ENCODE measurements at regions not wholly inside any gene's neighbourhood (a gene's known extent, or its start where the extent isn't known, plus 50 kb on each side); places are given as distances from the start of the nearest gene placed in this dataset.
"Not testable (repeated sequence)": the region's sequence is repeated elsewhere in the genome, so short reads cannot be mapped to it uniquely, and the experiment has no call there.

DNA sequence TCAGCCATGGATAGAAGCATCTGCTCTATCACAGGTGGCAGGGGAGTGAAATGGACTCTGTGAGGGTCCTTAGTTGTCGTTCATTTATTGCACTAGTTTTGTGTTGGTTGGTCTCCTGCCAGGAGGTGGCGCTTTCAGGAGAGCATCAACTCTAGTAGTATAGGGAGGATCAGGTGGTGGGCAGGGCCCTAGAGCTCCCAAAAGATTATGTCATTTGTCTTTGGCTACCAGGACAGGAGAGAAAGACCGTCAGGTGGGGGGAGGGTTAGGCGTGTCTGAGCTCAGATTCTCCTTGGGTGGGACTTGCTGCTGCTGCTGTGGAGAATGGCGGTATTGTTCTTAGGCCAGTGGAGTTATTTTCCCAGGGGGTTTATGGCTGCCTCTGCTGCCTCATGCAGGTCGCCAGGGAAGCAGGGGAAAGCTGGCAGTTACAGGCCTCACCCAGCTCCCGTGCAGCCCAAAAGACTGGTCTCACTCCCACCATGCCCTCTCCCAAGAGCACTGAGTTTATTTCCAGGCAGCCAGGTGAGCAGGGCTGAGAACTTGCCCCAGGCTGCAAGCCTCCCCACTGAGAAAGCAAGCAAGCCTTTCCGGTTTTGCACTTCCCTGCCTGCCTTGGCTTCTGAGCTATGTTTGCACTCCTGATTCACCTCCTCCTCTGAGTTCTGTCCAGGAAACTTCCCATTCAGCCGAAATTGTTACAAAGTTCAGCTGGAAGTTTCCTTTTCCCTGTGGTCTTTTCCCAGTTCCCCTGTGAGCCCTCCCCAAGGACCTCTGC, 317.3 kb downstream of the TAF11L14 start:
- Mint-ChIP-seq H3K27me3 (no peaks in the 10 kb centered on the region), H3K36me3 (peaks cover 19% of the 10 kb centered on the region), H3K4me3 (no peak overlapping the region), H3K9me3 (peaks cover 23% of the 10 kb centered on the region), H3K27ac (no peak overlapping the region), H3K4me1 (ENCODE audit: low read depth in 2 of 2) (no peaks in the 10 kb centered on the region)
- DNase-seq (ENCODE audit: low spot score) (no peak), ATAC-seq (no peak)

DNA sequence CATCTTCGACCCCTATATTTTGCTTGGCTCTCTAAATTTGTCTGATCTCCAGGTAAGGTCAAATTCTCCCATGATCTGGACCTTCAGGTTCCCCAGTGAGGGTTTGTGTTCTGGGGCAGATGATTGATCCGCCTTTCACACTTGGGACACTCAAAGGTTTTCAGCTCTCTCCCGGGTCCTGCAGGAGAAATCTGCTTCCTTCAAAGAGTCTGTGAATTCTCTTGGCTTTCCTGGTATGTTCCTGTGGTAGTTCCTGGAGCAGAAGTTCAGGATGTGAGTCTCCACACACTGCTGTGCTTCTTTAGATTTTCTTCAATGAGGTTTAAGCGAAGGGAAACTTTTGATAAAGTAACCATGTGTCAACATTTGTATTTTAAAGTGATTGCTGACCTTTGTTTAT, 318.0 kb downstream of the TAF11L14 start:
- no peak overlapping the region for H3K27ac Mint-ChIP-seq
- H3K36me3 Mint-ChIP-seq: peaks cover 19% of the 10 kb centered on the region
- no peak for ATAC-seq
- DNase-seq (ENCODE audit: low spot score): no peak
- H3K27me3 Mint-ChIP-seq: no peaks in the 10 kb centered on the region
- peaks cover 22% of the 10 kb centered on the region for H3K9me3 Mint-ChIP-seq
- no peaks in the 10 kb centered on the region for H3K4me1 Mint-ChIP-seq (ENCODE audit: low read depth in 2 of 2)
- H3K4me3 Mint-ChIP-seq: no peak overlapping the region

DNA sequence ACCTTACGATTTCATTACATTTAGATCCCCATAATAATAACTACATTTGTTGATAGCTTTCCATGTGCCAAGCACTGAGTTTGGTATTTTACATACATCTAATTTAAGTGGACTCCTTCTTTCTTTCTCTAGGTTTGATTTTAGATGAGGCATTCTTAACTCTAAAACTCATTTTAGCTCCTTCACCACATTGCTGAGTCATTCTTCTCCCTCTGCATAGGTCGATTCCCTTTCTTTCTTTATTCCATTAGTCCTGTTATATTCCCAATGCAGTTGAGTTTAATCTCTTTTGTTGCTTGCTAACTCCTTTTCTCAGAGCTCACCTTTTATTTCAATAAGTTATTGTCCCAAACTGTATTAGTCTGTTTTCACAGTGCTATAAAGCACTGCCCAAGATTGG, 329.8 kb downstream of the TAF11L14 start:
- no peak for DNase-seq (ENCODE audit: low spot score)

DNA sequence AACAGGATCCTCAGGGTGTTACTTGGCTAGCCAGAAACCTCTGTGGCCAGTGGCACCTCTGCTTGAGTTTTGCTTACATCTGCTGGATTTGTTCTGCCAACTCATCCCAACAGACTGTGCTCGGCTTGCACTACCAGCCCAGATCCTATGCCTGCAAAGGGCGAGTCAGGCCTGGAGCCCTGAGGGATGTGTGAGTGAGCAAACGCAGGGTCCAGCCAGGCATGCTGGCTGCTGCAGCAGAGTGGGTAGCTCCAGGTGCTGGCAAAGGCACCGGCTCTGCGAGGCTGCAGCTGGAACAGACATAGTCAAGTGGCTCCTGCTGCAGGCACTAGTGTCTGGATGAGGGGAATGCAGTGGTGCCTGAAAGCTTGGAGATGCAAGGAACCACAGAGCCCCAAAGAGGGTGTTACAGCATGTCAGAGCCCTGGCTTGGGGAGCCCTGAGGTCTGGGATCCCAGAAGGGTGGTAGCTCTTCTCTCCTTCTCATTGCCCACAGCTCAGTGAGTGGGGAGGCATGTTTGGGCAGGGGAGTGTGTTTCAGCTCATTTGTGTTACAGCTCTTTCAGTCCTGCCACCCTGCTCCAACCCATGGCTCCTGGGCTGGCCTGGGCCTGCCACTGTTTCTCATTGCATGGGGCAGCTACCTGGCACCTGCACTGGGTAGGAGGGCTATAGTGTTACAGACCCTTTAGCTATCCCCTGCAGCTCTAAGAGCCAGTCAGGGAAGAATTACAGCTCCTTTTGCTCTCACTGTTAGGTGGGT, 332.6 kb downstream of the TAF11L14 start:
- no peak overlapping the region for H3K4me3 Mint-ChIP-seq
- H3K27me3 Mint-ChIP-seq: no peaks in the 10 kb centered on the region
- H3K9me3 Mint-ChIP-seq: peaks cover 32% of the 10 kb centered on the region
- DNase-seq (ENCODE audit: low spot score): no peak
- peaks cover 24% of the 10 kb centered on the region for H3K36me3 Mint-ChIP-seq
- H3K4me1 Mint-ChIP-seq (ENCODE audit: low read depth in 2 of 2): no peaks in the 10 kb centered on the region
- ATAC-seq: no peak
- H3K27ac Mint-ChIP-seq: no peak overlapping the region

More for the DNA sequence above, 329.8 kb downstream of the TAF11L14 start:
- no peak for ATAC-seq
- Mint-ChIP-seq H3K4me1 (ENCODE audit: low read depth in 2 of 2) (no peaks in the 10 kb centered on the region), H3K27ac (no peak overlapping the region), H3K36me3 (peaks cover 15% of the 10 kb centered on the region), H3K4me3 (no peak overlapping the region), H3K9me3 (peaks cover 30% of the 10 kb centered on the region), H3K27me3 (no peaks in the 10 kb centered on the region)

DNA sequence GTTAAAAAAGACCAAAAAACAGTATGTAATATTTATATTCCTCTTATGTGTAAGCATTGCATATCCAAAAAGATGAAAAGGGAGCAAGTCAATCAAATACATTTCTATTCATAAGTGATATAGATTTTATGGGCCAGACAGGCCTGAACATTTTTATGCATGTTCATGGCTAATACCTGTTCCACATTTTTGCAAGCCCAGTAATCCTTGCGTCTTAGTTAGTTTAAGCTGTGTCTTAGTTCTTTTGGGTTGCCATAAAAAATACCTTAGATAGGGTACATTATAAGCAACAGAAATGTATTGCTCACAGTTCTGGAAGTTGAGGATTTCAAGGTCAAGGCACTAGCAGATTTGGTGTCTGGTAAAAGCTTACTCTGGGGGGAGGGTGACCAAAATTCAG, 342.1 kb downstream of the TAF11L14 start:
- DNase-seq (ENCODE audit: low spot score): no peak
- Mint-ChIP-seq H3K4me3 (no peak overlapping the region), H3K4me1 (ENCODE audit: low read depth in 2 of 2) (no peaks in the 10 kb centered on the region), H3K27ac (no peak overlapping the region), H3K9me3 (peaks cover 15% of the 10 kb centered on the region), H3K36me3 (no peaks in the 10 kb centered on the region), H3K27me3 (no peaks in the 10 kb centered on the region)
- no peak for ATAC-seq

DNA sequence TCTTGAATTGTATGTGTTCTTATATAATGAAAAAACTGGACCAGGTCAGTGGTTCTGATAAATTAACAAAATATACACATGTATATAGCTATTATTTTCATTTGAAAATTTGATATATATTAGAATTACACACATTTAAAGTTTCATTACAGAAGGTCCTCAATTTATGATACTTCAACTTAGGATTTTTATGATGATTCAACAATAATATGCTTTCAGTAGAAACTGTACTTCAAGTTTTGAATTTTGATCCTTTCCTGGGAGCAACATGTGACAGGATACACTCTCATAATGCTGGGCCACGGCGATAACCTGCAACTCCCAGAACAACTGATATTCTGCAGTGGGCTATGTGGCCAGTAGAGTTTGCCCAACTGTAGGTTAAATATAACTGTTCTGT, 344.7 kb downstream of the TAF11L14 start:
- H3K9me3 Mint-ChIP-seq: peaks cover 11% of the 10 kb centered on the region
- H3K27me3 Mint-ChIP-seq: no peaks in the 10 kb centered on the region

DNA sequence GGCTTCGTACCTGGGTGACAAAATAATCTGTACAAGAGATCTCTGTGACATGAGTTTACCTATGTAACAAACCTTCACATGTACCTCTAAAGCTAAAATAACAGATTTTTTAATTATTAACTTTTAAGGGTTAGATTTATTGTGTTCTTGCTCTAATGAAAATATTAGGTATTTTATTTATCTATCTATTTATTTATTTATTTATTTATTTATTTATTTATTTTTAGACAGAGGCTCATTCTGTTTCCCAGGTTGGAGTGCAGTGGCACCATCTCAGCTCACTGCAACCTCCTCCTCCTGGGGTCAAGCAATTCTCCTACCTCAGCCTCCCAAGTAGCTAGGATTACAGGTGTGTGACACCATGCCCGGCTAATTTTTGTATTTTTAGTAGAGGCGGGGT, 348.4 kb downstream of the TAF11L14 start:
- not testable (repeated sequence) for H3K4me1 Mint-ChIP-seq (ENCODE audit: low read depth in 2 of 2); DNase-seq (ENCODE audit: low spot score); H3K4me3 Mint-ChIP-seq; H3K36me3 Mint-ChIP-seq; H3K27ac Mint-ChIP-seq; H3K27me3 Mint-ChIP-seq; ATAC-seq; H3K9me3 Mint-ChIP-seq

More for the DNA sequence above, 344.7 kb downstream of the TAF11L14 start:
- no peak overlapping the region for H3K27ac Mint-ChIP-seq
- no peak overlapping the region for H3K4me3 Mint-ChIP-seq
- no peak for ATAC-seq
- no peaks in the 10 kb centered on the region for H3K36me3 Mint-ChIP-seq
- DNase-seq (ENCODE audit: low spot score): no peak
- no peaks in the 10 kb centered on the region for H3K4me1 Mint-ChIP-seq (ENCODE audit: low read depth in 2 of 2)

DNA sequence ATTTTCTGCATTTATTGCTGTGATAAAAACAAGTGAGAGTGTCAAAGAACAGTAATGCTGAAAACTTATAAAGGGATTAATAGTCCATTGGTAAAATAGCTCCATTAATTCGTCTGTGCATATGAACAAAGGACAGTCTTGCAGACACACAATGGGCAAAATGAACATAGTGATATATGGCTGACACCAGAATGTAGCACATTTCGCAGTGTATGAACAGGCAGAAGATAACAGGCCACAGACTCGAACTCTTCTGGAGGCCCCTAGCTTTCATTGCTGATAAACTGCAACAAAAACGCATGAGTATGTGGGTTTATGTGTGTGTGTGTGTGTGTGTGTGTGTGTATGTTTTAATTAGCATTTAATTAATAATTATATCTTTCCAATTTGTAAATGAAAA, 354.8 kb downstream of the TAF11L14 start:
- H3K4me1 Mint-ChIP-seq (ENCODE audit: low read depth in 2 of 2): no peaks in the 10 kb centered on the region

DNA sequence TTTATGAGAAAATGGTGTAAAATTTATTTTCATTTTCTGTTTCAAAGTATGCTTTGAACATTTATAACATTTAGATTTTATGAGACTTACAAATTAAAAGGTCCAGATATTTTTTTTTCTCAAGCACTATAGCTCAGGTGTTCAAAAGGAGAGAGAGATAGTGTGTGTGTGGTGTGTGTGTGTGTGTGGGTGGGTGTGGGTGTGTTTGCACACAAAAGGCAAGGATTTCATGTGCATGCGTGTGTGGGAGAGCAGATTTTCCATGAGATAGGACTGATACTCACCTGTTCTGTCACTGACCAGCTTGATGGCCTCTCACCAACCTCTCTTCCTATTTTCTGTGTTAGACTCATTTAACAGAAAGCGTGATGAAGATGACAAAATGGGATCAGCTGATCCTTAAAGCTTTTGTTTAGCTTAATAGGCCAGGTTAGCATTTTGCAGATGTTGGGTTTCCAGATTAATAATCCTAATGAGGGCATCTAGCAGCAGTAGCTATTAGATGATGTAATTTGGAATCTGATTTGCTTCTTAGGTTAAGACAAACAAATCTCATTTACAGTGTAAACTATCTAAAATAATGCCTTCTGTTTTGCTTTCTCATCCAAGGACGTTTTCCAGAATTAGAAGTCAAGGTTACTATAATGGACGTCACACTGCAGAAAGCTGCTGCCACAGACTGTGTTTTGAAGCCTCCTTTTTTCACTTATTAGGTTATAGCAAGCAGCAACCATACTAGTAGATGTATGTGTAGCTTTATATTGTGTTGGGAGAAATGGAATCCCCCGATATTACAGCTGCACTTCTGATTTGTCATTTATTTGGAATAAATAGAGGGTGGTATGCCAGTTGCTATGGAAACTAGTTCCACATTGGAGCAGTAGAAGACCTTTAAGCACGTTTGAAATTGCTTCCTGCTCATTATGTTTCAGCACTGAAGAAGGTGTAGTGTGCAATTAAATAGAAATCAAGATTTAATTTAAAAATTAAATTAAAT, 355.6 kb downstream of the TAF11L14 start:
- DNase-seq (ENCODE audit: low spot score) (no peak), ATAC-seq (no peak)
- Mint-ChIP-seq H3K4me3 (no peak overlapping the region), H3K27ac (no peak overlapping the region), H3K9me3 (peaks cover 10% of the 10 kb centered on the region), H3K36me3 (no peaks in the 10 kb centered on the region), H3K4me1 (ENCODE audit: low read depth in 2 of 2) (no peaks in the 10 kb centered on the region), H3K27me3 (no peaks in the 10 kb centered on the region)

More for the DNA sequence above, 354.8 kb downstream of the TAF11L14 start:
- Mint-ChIP-seq H3K4me3 (no peak overlapping the region), H3K27ac (no peak overlapping the region), H3K36me3 (no peaks in the 10 kb centered on the region), H3K27me3 (no peaks in the 10 kb centered on the region), H3K9me3 (peaks cover 10% of the 10 kb centered on the region)
- DNase-seq (ENCODE audit: low spot score): no peak
- ATAC-seq: no peak

DNA sequence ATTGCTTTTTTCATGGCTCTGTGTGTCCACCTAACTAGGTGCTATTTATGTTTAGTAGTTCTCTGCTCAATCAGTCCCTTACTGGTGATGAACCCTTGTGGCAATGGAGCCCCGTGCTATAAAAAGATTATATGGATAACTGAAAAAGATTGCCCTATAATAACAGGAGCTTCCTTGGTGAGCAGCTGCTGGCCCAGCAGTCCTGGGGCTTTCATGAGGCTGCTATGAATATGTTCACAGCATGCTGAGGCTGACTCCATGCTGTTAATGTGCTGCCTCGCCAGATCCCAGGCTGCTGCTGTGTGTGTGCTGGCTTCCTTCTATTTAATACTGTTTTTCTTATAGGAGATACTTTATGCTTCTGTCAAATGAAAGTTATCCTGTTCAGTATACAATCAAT, 357.5 kb downstream of the TAF11L14 start:
- Mint-ChIP-seq H3K36me3 (no peaks in the 10 kb centered on the region), H3K4me1 (ENCODE audit: low read depth in 2 of 2) (no peaks in the 10 kb centered on the region), H3K4me3 (no peak overlapping the region), H3K27ac (no peak overlapping the region), H3K27me3 (no peaks in the 10 kb centered on the region), H3K9me3 (peaks cover 10% of the 10 kb centered on the region)
- ATAC-seq (no peak), DNase-seq (ENCODE audit: low spot score) (no peak)

DNA sequence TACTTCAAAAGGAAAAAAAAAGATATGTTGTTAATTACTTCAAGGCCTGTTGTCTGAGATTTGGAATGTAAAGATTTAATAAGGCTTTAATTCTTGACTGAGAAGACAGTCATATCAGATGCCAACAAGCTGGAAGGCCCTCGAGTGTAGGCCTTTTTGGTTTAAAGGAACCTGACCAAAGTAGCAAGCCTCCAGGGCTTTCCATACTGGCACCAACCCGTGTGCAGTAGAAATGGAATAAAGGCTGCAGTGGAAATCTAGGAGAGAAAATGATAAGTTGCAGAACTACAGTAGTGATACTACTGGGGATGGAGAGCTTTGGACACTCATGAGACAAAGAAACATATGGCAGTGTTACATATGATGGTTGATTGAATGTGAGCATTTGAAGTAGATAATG, 358.0 kb downstream of the TAF11L14 start:
- DNase-seq (ENCODE audit: low spot score) (no peak), ATAC-seq (no peak)
- Mint-ChIP-seq H3K27me3 (no peaks in the 10 kb centered on the region), H3K4me3 (no peak overlapping the region), H3K36me3 (no peaks in the 10 kb centered on the region), H3K27ac (no peak overlapping the region), H3K9me3 (peaks cover 6% of the 10 kb centered on the region), H3K4me1 (ENCODE audit: low read depth in 2 of 2) (no peaks in the 10 kb centered on the region)

DNA sequence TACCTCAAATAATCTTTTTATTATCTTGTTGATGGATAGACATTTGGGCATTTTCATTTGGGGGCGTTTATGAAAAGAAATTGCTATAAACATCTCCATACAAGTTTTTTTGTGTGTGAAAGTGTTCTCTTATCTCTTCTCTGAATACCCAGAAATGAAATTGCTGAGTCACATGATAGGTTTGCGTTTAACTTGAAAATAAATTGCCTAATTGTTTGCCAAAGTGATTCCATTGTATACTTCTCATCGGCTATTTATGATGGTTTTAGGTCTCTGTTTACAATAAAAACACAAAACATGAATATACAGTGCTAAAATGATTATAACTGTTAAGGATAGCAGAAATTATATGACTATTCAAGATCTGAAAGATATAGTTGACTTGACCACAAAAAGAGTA, 361.7 kb downstream of the TAF11L14 start:
- no peaks in the 10 kb centered on the region for H3K36me3 Mint-ChIP-seq
- ATAC-seq: no peak
- H3K9me3 Mint-ChIP-seq: peaks cover 6% of the 10 kb centered on the region

DNA sequence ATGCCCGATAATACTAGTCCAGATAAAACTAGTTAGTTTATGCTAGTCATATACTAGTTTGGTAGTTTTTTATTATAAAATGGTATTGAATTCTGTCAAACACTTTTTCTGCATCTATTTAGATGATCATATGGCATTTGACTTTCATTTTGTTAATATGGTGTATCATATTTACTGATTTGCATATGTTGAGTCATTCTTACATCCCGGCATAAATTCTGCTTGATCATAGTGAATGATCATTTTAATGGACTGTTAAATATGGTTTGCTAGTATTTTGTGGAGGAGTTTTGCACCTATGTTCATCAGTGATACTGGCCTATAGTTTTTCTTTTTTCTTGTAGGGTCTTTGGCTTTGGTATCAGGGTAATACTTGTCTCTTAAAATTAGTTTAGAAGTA, 365.6 kb downstream of the TAF11L14 start:
- Mint-ChIP-seq H3K36me3 (no peaks in the 10 kb centered on the region), H3K27ac (no peak overlapping the region), H3K27me3 (no peaks in the 10 kb centered on the region), H3K9me3 (peaks cover 9% of the 10 kb centered on the region), H3K4me1 (ENCODE audit: low read depth in 2 of 2) (no peaks in the 10 kb centered on the region), H3K4me3 (no peak overlapping the region)
- no peak for ATAC-seq
- no peak for DNase-seq (ENCODE audit: low spot score)

More for the DNA sequence above, 361.7 kb downstream of the TAF11L14 start:
- no peaks in the 10 kb centered on the region for H3K27me3 Mint-ChIP-seq
- DNase-seq (ENCODE audit: low spot score): no peak
- H3K27ac Mint-ChIP-seq: no peak overlapping the region
- no peak overlapping the region for H3K4me3 Mint-ChIP-seq
- no peaks in the 10 kb centered on the region for H3K4me1 Mint-ChIP-seq (ENCODE audit: low read depth in 2 of 2)

All from natural killer cell treated with Interleukin-12 subunit alpha and Interleukin-12 subunit beta and Interleukin-15 and Interleukin-18, amount 100 ng/mL, for 72 hours (primary cell).